Kidney (tissue), 13 donors: ENCODE measurements at regions not wholly inside any gene's neighbourhood (a gene's known extent, or its start where the extent isn't known, plus 50 kb on each side); places are given as distances from the start of the nearest gene placed in this dataset.

Experiments
- DNase-seq, 5 donors: peaks; one replicate each; pipeline ENCODE4 v3.0.0-alpha.2; 2013 to 2020
- FAIRE-seq: peaks from 2 replicates; lab custom pipeline; 2012; peaks lifted over from hg19 to GRCh38; lab: Jason Lieb, UNC
- H3K27ac ChIP-seq, 2 donors: one replicate each; pipeline ENCODE4 v1.7.0; 2013; ENCODE audit warnings: low read depth in 2 of 2, low read length in 2 of 2, inconsistent platforms in 1 of 2
- H3K27me3 ChIP-seq: one replicate; pipeline ENCODE4 v1.7.1; 2013; ENCODE audit warnings: low read length, inconsistent platforms; ENCODE audit not compliant: control insufficient read depth, insufficient read depth
- H3K36me3 ChIP-seq, 3 donors: one replicate each; pipeline versions ENCODE4 v1.7.0 to v1.7.1; 2013; ENCODE audit warnings: low read length in 3 of 3, control low read depth in 1 of 3, inconsistent platforms in 1 of 3; ENCODE audit not compliant: insufficient read depth in 3 of 3, control insufficient read depth in 2 of 3
- H3K4me1 ChIP-seq, 3 donors: one replicate each; pipeline versions ENCODE4 v1.7.0 to v1.7.1; 2013; ENCODE audit warnings: low read length in 3 of 3, inconsistent platforms in 1 of 3, low read depth in 1 of 3; ENCODE audit not compliant: control insufficient read depth in 2 of 3, insufficient read depth in 2 of 3
- H3K4me3 ChIP-seq, 3 donors: one replicate each; pipeline versions ENCODE4 v1.7.0 to v1.8.1; 2013; ENCODE audit warnings: low read length in 3 of 3, control low read depth in 1 of 3, inconsistent platforms in 1 of 3
- H3K9ac ChIP-seq, 3 donors: one replicate each; pipeline versions ENCODE4 v1.7.0 to v1.7.1; 2013; ENCODE audit warnings: low read length in 3 of 3, control low read depth in 1 of 3, inconsistent platforms in 1 of 3
- H3K9me3 ChIP-seq, 3 donors: one replicate each; pipeline versions ENCODE4 v1.7.0 to v1.7.1; 2013; ENCODE audit warnings: low read length in 3 of 3, control low read depth in 1 of 3, inconsistent platforms in 1 of 3; ENCODE audit not compliant: control insufficient read depth in 2 of 3, insufficient read depth in 1 of 3
- intact Hi-C: fragments of 100-400 bp; cut with DNase I; formaldehyde crosslinking; loops from one replicate; pipeline ENCODE4 v1.11.1; 2022
- TF ChIP-seq, protein P1 (sequence below): IDR thresholded peaks from 3 replicates; pipeline ENCODE4 v1.5.1; 2012; ENCODE audit warnings: mild to moderate bottlenecking, moderate library complexity, borderline replicate concordance; ENCODE audit not compliant: insufficient read depth; ENCODE audit errors: extremely low read depth
- donor health status: control.
- donor health status: control.
- donor health status: control.
- donor health status: control.
- donor health status: control.
- donor health status: DM: yes; HTN: yes; CAD: no.
- donor health status: Normal renal cell carcinoma (clear cell type).

DNA sequence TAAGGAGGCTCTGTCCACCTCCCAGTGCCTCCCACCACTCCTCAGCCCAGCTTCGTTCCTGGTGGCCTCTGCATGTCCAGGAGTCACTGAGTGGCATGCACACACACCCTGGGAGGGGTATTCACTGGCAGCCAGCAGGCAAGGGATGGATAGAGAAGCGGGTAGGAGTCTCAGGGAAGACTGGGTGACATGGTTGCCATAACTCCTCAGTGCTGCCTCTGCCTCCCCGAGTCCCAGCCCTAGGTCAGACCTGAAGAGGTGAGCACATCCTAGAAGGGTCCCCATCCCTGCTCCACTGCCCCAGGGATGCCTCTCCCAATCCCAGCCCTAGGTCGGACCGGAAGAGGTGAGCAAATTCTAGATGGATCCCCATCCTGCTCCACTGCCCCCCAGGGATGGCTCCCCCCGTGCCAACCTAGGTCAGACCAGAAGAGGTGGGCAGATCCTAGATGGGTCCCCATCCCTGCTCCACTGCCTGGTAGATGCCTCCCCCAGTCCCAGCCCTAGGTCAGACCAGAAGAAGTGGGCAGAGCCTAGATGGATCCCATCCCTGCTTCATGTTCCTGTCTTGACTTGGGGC is 197.0 kb downstream of the IRF8 start:
- Histone ChIP-seq H3K4me1 (no peaks in the 10 kb centered on the region), H3K9me3 (no peaks in the 10 kb centered on the region), H3K27me3 (no peaks in the 10 kb centered on the region), H3K36me3 (no peaks in the 10 kb centered on the region), H3K4me3 (no peak overlapping the region), H3K9ac (no peak overlapping the region), H3K27ac (no peak overlapping the region)
- intact Hi-C loops, result no loop called here
- FAIRE-seq, result no peak
- TF ChIP-seq, protein P1, sequence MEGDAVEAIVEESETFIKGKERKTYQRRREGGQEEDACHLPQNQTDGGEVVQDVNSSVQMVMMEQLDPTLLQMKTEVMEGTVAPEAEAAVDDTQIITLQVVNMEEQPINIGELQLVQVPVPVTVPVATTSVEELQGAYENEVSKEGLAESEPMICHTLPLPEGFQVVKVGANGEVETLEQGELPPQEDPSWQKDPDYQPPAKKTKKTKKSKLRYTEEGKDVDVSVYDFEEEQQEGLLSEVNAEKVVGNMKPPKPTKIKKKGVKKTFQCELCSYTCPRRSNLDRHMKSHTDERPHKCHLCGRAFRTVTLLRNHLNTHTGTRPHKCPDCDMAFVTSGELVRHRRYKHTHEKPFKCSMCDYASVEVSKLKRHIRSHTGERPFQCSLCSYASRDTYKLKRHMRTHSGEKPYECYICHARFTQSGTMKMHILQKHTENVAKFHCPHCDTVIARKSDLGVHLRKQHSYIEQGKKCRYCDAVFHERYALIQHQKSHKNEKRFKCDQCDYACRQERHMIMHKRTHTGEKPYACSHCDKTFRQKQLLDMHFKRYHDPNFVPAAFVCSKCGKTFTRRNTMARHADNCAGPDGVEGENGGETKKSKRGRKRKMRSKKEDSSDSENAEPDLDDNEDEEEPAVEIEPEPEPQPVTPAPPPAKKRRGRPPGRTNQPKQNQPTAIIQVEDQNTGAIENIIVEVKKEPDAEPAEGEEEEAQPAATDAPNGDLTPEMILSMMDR, result no peak
- peak in 1 of 5 donors; percentile 36 for DNase-seq

DNA sequence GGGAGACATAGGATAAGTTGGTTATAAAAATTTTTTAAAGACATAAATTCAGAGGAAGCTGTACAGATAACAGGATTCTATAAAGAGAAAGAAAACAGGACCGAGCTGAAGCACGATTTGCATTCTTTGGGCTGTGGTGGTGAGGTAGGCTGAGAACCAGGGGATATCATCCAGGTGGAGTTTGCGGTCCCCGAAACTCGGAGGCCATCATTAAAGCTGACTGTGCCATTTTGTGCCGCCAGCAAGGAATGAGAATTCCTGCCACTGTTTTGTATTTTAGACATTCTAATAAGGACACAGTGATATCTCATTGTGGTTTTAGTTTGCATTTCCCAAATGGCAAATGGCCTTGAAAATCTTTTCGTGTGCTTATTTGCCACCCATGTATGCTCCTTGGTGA is 197.9 kb downstream of the IRF8 start:
- no peak overlapping the region for H3K4me3 ChIP-seq
- DNase-seq (no peak), FAIRE-seq (no peak)
- no peaks in the 10 kb centered on the region for H3K4me1 ChIP-seq
- no peaks in the 10 kb centered on the region for H3K36me3 ChIP-seq
- intact Hi-C loops, result no loop called here
- H3K27me3 ChIP-seq, result no peaks in the 10 kb centered on the region
- no peaks in the 10 kb centered on the region for H3K9me3 ChIP-seq
- H3K9ac ChIP-seq, result no peak overlapping the region
- TF ChIP-seq, protein P1, result no peak
- H3K27ac ChIP-seq, result no peak overlapping the region

DNA sequence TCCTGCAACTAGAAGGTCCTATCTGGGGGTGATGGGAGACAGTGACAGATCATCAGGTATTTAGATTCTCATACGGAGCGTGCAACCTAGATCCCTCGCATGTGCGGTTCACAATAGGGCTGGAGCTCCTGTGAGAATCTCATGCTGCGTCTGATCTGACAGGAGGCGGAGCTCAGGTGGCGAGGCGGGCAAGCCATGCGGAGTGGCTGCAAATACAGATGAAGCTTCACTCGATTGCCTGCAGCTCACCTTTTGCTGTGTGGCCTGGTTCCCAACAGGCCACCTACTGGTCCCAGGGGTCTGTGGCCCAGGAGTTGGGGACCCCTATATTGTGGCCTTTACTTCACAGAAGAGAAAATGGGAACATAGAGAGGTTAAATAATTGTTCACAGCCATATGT is 200.4 kb downstream of the IRF8 start:
- Histone ChIP-seq H3K36me3 (no peaks in the 10 kb centered on the region), H3K27me3 (no peaks in the 10 kb centered on the region), H3K4me1 (no peaks in the 10 kb centered on the region), H3K4me3 (no peak overlapping the region), H3K9ac (no peak overlapping the region), H3K9me3 (no peaks in the 10 kb centered on the region), H3K27ac (no peak overlapping the region)
- intact Hi-C loops, result no loop called here
- DNase-seq, result peak in 1 of 5 donors; percentile 32
- no peak for FAIRE-seq
- TF ChIP-seq, protein P1, result no peak
